Breast epithelium (tissue), 3 donors: ENCODE measurements at regions not wholly inside any gene's neighbourhood (a gene's known extent, or its start where the extent isn't known, plus 50 kb on each side); places are given as distances from the start of the nearest gene placed in this dataset.

Experiments used
- CTCF ChIP-seq, 3 donors: fragments of 450-650 bp; IDR thresholded peaks; one replicate each; pipeline ENCODE4 v1.5.1; 2016 to 2017; ENCODE audit warnings: antibody characterized with exemption in 3 of 3, mild to moderate bottlenecking in 3 of 3, moderate library complexity in 3 of 3
- POLR2A ChIP-seq: fragments of 450-650 bp; IDR thresholded peaks from one replicate; pipeline ENCODE4 v1.6.1; 2016; ENCODE audit warnings: antibody characterized with exemption, mild to moderate bottlenecking, moderate library complexity

GRCh38 chr2:8528863-8529262 lies 153.0 kb upstream of the ID2 start:
- no peak for TF ChIP-seq CTCF (IDR thresholded peaks at IDR 0.05)
- no peak for TF ChIP-seq POLR2A
